ENCODE measurements at regions not wholly inside any gene's neighbourhood (a gene's known extent, or its start where the extent isn't known, plus 50 kb on each side); places are given as distances from the start of the nearest gene placed in this dataset.

DNA sequence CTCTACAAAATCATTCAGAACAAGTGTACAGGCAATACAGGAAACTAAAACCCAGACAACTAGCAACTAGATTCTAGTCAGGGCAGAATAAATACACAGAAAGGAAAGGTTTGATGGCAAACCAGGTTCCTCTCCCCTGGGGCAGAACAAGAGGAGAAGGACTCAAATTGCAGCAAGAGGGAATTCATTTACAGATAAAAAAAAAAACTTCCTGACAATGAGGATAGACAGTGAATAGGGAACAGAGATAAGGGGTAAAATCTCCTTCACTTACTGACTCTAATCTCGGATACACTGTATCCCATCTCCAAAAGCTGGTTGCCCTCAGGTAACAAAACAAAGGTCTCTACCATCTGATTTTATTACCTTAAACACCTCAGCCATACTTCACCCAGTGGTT, 244.0 kb downstream of the SEC61B start:
- TF ChIP-seq, protein P1, sequence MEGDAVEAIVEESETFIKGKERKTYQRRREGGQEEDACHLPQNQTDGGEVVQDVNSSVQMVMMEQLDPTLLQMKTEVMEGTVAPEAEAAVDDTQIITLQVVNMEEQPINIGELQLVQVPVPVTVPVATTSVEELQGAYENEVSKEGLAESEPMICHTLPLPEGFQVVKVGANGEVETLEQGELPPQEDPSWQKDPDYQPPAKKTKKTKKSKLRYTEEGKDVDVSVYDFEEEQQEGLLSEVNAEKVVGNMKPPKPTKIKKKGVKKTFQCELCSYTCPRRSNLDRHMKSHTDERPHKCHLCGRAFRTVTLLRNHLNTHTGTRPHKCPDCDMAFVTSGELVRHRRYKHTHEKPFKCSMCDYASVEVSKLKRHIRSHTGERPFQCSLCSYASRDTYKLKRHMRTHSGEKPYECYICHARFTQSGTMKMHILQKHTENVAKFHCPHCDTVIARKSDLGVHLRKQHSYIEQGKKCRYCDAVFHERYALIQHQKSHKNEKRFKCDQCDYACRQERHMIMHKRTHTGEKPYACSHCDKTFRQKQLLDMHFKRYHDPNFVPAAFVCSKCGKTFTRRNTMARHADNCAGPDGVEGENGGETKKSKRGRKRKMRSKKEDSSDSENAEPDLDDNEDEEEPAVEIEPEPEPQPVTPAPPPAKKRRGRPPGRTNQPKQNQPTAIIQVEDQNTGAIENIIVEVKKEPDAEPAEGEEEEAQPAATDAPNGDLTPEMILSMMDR (IDR thresholded peaks at IDR 0.05): no peak
- TF ChIP-seq POLR2A (IDR thresholded peaks at IDR 0.05): no peak
